Renal cortical epithelial cell (primary cell): ENCODE measurements at regions not wholly inside any gene's neighbourhood (a gene's known extent, or its start where the extent isn't known, plus 50 kb on each side); places are given as distances from the start of the nearest gene placed in this dataset.

Source experiments
- DNase-seq: peaks from one replicate; pipeline ENCODE4 v3.0.0-alpha.2; 2011; ENCODE audit warnings: low read depth

DNA sequence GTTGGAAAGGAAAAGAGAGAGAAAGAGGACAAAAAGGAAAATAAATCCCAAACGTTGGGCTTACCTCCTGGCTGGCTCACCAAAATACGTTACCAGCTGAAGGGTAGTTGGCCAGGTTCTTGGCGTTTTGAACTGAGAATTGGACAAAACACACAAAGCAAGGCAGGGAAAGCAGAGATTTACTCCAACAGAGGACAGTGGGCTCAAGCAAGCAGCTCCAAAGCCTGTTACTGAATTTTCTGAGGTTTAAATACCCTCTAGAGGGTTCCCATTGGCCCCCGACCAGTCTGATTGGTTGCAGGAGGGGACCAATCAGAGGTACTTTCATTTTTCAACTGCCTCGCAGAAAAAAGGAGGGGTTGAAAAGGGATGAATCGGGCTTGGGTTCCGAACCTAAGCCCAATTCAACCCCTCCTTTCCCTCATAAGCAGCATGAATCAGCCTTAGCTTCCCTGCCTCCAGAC is 55.6 kb upstream of the ALOX12 start:
- no peak for DNase-seq

GRCh38 chr17:6941989-6942388 is 53.9 kb upstream of the ALOX12 start:
- no peak for DNase-seq

GRCh38 chr17:6943406-6943805 is 52.4 kb upstream of the ALOX12 start:
- DNase-seq: no peak
